ENCODE measurements at regions not wholly inside any gene's neighbourhood (a gene's known extent, or its start where the extent isn't known, plus 50 kb on each side); places are given as distances from the start of the nearest gene placed in this dataset.

- H4K8ac ChIP-seq (ENCODE audit: low read depth in 2 of 2, low read length in 2 of 2), result no peak overlapping the region
- H4K5ac ChIP-seq (ENCODE audit: low read depth, low read length), result no peak overlapping the region
- no peaks in the 10 kb centered on the region for H3K79me1 ChIP-seq (ENCODE audit: low read depth in 1 of 2, low read length in 2 of 2)
- H3K9me3 ChIP-seq (ENCODE audit: control insufficient read depth, insufficient read depth, low read length), result peaks cover 7% of the 10 kb centered on the region
- H2AK9ac ChIP-seq (replicated peaks; ENCODE audit: low read depth, low read length, poor library complexity), result no peak overlapping the region
- no peak overlapping the region for H2BK15ac ChIP-seq (ENCODE audit: low read depth, low read length)
- no peaks in the 10 kb centered on the region for H3K4me1 ChIP-seq (ENCODE audit: control insufficient read depth, insufficient read depth, low read length)
- dilution Hi-C loops (cut with HindIII; ENCODE audit: low sequenced_read_pairs, unreplicated experiment) (no loop called here), intact Hi-C loops (cut with micrococcal nuclease) (no loop called here), in situ Hi-C loops (cut with MboI; ENCODE audit: low sequenced_read_pairs) (no loop called here)
- no peak overlapping the region for H3K27ac ChIP-seq (ENCODE audit: insufficient read depth, low read length)
- ChIA-PET CTCF (no interaction called here), POLR2A (ENCODE audit: unreplicated experiment) (no interaction called here)
- ATAC-seq (ENCODE audit: low read depth) (no peak), DNase-seq (no peak)
- H3K23ac ChIP-seq (ENCODE audit: low read depth, low read length), result no peak overlapping the region
- H2BK20ac ChIP-seq (ENCODE audit: low read depth, low read length), result no peak overlapping the region
- no peak overlapping the region for H3K4ac ChIP-seq (ENCODE audit: low read depth, low read length)
- H4K91ac ChIP-seq (ENCODE audit: insufficient read depth, low read depth, low read length), result no peak overlapping the region
- no peak overlapping the region for H2AK5ac ChIP-seq (ENCODE audit: low read depth, low read length)
- H2AFZ ChIP-seq (replicated peaks; ENCODE audit: low read length, poor library complexity), result no peak overlapping the region
- H3K14ac ChIP-seq (replicated peaks; ENCODE audit: low read depth, low read length), result no peak overlapping the region
- H3K36me3 ChIP-seq (ENCODE audit: control insufficient read depth, insufficient read depth, low read length), result no peaks in the 10 kb centered on the region
- TF ChIP-seq FOS (IDR thresholded peaks at IDR 0.05; ENCODE audit: low read depth, low read length) (no peak), RCOR1 (IDR thresholded peaks at IDR 0.05; ENCODE audit: insufficient replicate concordance, low read length) (no peak)
- TF ChIP-seq, protein P1, sequence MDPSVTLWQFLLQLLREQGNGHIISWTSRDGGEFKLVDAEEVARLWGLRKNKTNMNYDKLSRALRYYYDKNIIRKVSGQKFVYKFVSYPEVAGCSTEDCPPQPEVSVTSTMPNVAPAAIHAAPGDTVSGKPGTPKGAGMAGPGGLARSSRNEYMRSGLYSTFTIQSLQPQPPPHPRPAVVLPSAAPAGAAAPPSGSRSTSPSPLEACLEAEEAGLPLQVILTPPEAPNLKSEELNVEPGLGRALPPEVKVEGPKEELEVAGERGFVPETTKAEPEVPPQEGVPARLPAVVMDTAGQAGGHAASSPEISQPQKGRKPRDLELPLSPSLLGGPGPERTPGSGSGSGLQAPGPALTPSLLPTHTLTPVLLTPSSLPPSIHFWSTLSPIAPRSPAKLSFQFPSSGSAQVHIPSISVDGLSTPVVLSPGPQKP (IDR thresholded peaks at IDR 0.05; ENCODE audit: borderline replicate concordance, low read depth, low read length), result no peak
- no peak overlapping the region for H3K4me2 ChIP-seq (ENCODE audit: low read depth, low read length)
- H3K9me1 ChIP-seq (ENCODE audit: insufficient read depth, low read length), result no peaks in the 10 kb centered on the region
- H3K27me3 ChIP-seq (ENCODE audit: control insufficient read depth, insufficient read depth, low read length), result no peaks in the 10 kb centered on the region
- no peak overlapping the region for H2BK5ac ChIP-seq (ENCODE audit: low read depth, low read length, poor library complexity, severe bottlenecking)
- H3K4me3 ChIP-seq (ENCODE audit: insufficient read depth, low read depth, low read length), result no peak overlapping the region
- H3K56ac ChIP-seq (ENCODE audit: extremely low read depth, insufficient read depth, low read length), result no peak overlapping the region
- H4K20me1 ChIP-seq (ENCODE audit: insufficient read depth, low read length), result no peaks in the 10 kb centered on the region
- WGBS, 2 experiments (ENCODE audit: extremely low coverage in 2 of 2, insufficient read length in 1 of 2), result 57% methylated on average over 1 of the region's 2 CpGs; no CpG with 5 or more reads in 1 of the 2 experiments
- H3K9ac ChIP-seq (ENCODE audit: low read depth, low read length), result no peak overlapping the region
- H3K18ac ChIP-seq (ENCODE audit: low read depth, low read length), result no peak overlapping the region
- BruUV-seq (replicated peaks), result no TSS peak
- no peak overlapping the region for H2BK120ac ChIP-seq (ENCODE audit: low read depth, low read length)
Measured at GRCh38 chr7:118861581-118861980, 637.1 kb downstream of the ANKRD7 start.

All from IMR-90 (cell line).